ENCODE measurements at regions not wholly inside any gene's neighbourhood (a gene's known extent, or its start where the extent isn't known, plus 50 kb on each side); places are given as distances from the start of the nearest gene placed in this dataset.
"Not testable (repeated sequence)": the region's sequence is repeated elsewhere in the genome, so short reads cannot be mapped to it uniquely, and the experiment has no call there.

DNA sequence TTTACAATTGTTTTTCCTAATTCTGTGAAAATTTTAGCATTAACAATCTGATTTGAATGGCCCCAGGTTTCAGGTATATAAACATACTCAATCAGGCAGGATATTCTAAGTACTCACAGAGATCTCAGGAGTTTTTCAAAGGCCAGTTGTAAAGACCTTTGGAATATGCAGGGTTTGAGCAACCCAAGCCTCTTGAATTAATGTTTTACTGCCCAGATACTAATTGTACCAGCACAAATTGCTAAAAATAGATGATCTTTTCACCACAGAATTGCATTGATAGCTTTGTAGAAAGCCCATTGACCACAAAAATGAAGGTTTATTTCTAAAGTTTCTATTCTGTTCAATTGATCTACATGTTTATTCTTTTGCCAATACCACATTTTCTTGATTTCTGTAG is 186.5 kb downstream of the OSTF1 start:
- no peak for DNase-seq (ENCODE audit: low read depth, low spot score)

DNA sequence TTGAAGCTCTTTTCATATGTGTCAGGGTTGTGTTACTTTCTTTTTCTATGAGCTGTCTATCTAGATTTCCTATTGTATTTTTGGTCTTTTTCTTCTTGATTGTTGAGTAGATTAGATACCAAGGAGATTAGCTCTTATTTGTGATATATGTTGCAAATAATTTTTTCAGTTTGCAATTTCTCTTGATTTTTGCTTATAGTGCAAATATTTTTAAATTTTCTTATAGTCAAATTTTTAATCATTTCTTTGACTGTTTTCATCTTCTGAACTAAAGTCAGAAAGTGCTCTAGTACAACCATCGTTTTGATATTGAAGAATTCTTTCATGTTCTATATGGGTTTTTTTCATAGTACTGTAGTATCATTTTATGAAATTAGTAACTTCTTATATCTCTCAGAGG is 193.7 kb downstream of the OSTF1 start:
- DNase-seq (ENCODE audit: low read depth, low spot score): no peak

DNA sequence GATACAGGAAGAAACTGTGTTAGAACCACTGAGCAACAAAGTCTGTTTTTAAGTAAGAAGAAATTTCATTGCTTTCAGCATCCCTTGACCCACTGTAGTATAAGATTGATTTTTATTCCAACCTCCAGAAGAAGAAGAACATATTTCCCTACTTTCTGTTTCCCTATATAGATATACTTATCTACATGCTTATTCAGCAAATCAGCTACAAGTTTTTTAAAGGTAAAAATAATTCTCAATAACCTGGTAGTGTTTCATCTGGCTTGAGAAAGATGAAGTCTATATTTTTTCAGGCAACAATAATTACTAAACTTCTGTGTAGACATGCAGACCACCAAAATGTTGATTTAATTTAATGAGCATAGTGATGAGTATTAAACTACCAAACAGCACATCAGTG is 201.0 kb downstream of the OSTF1 start:
- DNase-seq (ENCODE audit: low read depth, low spot score): no peak

DNA sequence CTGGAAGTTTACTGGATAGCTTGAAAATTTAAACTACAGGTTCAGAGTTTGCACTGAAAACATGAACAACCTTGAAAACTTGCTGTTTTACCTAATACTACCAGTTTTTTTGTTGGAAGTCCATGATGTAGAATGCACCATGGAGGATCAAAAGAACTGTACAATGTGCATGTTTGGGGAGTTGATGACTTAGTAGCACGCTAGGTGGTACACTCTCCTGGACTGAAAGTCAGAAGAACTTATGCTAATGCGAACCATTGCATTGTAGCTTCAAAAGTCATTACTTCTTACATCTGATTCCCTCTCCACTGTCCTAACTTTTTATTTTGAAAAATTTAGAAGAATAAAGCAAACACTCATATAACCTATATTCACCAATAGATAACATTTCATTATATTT is 211.0 kb downstream of the OSTF1 start:
- no peak for DNase-seq (ENCODE audit: low read depth, low spot score)

DNA sequence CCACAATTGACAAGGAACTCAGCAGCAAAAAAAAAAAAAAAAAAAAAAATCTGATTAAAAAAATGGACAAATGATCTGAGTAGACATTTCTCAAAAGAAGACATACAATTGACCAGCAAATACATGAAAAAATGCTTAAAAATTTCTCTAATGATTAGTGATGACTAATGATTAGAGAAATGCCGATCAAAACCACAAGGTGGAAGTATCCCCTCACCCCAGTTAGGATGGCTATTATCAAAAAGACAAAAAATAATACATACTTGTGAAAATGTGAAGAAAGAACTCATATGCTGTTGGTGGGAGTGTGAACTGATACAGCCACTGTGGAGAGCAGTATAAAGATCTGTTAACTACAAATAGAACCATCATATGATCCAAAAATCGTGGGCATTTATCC is 245.3 kb downstream of the OSTF1 start:
- no peak for DNase-seq (ENCODE audit: low read depth, low spot score)

DNA sequence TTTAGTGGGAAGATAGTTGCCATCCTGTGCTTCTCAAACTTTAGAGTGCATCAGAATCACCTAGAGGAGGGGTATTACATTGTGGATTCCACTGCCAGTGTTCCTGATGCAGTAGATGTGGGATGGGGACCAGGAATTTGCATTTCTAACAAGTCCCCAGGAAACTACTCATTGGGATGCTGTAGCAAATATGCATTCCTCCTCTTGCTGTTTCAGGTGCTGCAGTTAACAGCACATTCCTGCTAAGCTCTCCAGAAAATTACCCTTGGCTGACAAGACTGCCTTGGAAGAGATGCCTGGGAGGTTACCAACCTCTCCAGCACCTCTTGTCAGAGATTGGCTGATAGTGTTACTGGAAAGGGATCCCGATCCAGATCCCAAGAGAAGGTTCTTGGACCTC is 270.5 kb downstream of the OSTF1 start:
- no peak for DNase-seq (ENCODE audit: low read depth, low spot score)

DNA sequence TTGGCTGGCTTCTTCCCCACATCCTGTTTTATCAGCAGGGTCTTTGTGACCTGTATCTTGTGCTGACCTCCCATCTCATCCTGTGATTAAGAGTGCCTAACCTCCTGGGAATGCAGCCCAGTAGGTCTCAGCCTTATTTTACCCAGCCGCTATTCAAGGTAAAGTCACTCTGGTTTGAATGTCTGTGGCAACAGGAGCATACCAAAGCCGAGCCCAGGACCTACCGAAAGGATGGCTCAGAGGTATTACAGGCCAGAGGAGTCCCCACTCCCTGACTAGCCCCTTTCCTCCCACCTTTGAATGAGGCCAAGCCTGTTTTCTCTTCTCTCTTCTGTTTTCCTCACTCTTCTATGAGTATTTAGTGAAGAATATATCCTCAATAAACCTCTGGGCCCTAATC is 271.3 kb downstream of the OSTF1 start:
- DNase-seq (ENCODE audit: low read depth, low spot score): no peak

DNA sequence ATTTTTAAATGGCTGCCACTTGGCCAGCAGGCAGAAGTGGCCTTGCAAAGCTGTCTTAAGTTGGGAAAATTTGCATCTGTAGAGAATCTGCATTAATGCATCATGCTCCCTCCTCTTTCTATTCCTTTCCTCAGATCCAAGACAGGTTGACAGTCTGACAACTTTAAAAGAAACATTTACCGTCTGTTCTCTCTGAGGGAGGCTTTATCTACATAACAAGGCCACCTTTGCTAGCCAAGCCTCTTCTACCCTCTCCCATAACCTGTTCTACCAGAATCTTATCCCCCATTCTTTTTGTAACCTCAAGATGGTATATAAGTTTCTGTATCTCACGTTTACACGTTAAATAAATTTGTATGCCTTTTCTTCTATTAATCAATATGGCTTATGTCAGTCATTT is 271.9 kb downstream of the OSTF1 start:
- no peak for DNase-seq (ENCODE audit: low read depth, low spot score)

DNA sequence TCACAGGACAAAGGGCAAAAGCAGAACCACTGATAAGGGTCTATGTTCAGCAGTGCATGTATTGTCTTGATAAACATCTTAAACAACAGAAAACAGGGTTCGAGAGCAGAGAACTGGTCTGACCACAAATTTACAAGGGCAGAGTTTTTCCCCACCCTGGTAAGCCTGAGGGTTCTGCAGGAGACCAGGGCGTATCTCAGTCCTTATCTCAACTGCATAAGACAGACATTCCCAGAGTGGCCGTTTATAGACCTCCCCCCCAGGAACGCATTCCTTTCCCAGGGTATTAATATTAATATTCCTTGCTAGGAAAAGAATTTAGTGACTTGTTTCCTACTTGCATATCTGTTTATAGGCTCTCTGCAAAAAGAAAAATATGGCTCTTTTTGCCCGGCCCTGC is 274.1 kb downstream of the OSTF1 start:
- DNase-seq (ENCODE audit: low read depth, low spot score): not testable (repeated sequence)

DNA sequence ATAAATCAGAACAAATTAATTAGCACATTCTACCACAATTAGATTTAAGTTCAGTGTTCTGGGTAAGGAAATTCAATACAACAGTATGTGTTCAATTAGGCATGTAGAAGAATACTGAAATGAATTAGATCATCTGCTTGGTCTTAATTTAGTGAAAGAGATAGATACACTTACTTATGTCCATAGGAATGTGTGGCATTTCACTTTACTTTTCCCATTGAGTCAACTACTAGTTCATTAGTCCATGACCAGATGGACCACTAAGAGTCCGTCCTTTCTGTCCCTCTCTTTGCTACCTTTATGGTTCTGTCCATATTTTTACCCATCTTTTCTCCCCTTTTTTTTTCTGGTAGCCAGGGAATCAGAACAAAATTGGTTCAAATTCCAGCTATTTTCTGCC is 276.9 kb downstream of the OSTF1 start:
- DNase-seq (ENCODE audit: low read depth, low spot score): no peak

DNA sequence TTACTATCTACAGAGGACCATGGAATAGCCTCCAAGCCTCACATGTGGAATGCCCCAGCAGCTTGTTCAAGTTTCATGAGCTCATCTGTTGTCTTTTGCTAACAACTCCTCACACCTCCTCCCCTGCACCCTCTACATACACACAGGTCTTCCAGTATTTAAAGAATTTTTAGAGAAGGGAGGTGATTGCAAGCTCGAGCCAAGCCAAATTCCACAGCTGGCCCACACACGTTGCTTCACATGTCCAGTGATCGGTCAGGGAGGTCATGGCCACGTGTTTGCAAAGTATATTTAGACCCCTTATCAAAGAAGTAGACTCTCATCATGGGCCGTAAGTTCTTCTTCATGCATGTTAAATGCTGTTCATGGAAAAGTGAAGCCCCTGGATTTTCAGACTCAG is 281.7 kb downstream of the OSTF1 start:
- DNase-seq (ENCODE audit: low read depth, low spot score): no peak

DNA sequence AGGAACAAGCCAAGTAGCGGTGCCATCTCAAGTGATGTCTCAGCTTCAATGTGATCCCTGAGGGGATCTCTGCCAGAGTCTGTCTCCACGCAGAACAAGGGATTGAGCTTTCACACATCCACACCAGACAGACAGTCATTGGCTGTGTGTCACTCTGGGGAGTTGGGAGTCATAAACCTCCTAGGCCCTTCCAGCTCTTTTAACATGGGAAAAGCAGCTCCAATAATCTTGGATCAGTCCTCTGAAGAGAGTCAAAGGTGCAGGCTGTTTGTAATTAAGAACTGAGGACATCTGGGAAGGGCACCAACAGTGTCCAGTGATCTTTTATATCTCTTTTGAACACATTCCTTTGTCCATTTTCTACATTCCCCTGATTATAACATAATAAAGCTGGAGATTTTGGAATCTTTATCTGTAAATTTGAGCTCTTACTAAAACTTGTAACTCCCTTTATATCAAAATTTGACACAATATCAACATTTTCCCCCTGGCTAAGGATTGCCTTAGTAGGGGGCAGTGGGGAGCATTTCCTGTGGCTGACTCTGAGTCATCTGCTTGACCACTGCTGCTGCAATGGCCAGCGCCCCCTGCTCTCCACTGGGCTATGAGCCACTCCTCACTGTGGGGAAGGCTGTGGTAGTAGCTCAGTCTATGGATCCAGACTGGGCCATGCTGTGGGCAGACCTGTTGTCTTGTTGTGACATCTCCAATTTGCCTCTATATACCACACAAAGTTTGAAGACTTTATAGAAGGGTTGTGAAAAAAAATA is 284.4 kb downstream of the OSTF1 start:
- DNase-seq (ENCODE audit: low read depth, low spot score): no peak

DNA sequence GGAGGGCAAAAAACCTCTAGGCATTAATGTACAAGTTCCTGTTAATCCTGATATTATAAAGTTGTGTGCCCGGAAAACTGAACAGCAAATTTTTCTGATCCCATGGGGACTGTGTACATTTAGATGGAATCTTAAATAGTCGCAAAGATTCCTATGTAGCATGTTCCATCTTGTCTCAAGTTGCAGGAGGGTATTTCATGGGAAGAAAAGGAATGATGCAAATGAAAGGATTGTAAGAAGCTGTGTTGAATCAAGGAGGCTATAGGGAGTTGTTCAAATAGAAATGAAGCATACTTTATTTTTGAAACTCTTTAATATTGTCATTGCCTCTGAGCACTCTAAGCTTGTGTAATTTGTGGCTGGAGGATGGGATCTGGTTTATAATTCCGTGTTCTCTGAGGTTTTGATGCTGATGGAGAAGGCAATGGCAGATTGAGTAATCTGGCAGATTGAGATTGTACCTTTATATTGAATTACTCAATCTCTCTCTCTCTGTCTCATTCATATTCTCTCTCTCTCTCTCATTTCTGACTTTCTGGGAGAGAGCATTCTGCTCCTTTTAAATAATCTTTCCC is 288.5 kb downstream of the OSTF1 start:
- DNase-seq (ENCODE audit: low read depth, low spot score): no peak

DNA sequence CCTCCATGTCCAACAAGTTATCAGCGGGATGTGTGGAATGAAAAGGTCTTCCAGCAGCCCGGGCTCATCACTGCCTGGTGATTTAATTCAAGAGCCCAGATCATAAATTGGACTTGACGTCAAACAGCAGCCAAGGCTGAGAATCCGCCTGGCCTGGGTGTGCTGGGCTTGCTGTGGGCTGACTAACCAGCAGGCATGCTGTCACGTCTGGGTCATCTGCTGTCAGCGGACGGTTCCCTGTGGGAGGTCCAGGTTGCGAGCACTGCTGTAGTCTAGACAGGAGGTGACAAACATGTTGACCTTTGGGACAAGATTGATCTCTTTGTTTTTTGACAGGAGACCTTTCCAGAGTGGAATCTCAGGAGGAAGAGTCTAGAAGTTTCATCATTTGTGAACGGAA is 289.7 kb downstream of the OSTF1 start:
- no peak for DNase-seq (ENCODE audit: low read depth, low spot score)

DNA sequence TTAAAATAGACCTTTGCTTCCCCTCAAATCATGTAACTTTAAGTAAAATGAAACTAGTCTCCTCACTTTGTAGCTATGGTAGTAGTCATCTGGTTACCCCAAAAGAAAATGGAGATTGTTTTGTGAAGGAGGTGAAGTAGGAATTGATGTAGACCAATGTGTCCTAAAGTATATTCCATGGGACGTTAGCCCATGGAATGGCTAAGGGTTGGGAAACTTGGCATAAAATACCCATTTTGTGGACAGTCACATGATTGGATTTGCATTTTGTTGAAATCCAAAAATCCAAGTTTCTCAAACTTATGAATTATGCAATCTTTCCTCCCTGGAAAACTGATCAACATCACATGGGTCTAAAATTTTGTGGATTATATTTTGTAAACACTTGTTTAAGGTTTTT is 290.6 kb downstream of the OSTF1 start:
- DNase-seq (ENCODE audit: low read depth, low spot score): no peak

DNA sequence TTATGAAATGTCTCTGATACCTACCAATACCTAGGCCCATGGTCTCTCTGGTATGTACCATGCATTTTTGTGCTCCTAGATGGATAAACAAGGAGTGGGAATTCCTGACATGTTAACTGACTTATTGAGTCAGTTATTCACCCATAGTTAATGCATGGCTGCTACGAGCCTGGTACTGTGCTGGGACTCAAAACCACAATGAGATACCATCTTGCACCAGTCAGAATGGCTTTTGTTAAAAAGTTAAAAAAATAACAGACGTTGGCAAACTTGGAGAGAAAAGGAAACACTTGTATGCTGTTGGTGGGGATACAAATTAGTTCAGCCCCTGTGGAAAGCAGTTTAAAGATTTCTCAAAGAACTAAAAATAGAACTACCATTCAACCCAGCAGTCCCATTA is 293.8 kb downstream of the OSTF1 start:
- DNase-seq (ENCODE audit: low read depth, low spot score): no peak

DNA sequence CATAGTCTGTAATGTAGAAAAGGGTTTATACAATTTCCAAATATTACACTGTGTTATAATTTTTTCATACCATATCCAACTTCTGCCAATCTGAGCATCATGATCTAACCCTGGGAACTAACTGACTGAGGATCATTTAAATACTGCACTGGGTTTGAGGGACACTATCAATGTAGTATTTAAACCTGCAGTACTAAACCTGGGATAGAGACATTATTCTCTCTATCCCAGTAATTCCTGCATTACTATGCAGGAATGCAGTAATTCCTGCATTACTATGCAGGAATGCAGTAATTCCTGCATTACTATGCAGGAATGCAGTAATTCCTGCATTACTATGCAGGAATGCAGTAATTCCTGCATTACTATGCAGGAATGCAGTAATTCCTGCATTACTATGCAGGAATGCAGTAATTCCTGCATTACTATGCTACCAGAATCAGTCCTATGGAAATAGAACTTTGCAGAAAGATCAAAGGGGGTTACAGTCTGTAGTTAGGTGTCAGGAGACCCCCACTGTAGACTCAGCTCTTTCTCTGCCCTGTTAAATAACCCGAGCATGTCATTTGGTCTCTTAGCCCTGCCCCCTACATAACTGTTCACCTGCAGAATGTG is 295.2 kb downstream of the OSTF1 start:
- not testable (repeated sequence) for DNase-seq (ENCODE audit: low read depth, low spot score)

DNA sequence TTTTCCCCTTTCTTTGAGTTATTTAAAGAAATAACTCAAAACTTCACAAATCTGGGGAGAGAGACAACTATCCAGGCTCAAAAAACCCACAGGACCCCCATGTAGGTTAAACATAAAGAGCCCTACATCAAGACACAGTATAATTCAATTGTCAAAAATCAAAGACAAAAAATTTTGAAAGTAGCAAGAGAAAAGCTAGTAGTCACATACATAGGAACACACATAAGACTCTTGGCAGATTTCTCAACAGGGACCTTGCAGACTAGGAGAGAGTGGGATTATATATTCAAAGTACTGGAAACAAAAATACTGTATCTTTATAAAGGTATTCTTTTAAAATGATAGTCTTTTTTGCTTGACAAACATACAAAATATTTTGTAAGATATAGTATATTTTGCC is 296.9 kb downstream of the OSTF1 start:
- no peak for DNase-seq (ENCODE audit: low read depth, low spot score)

DNA sequence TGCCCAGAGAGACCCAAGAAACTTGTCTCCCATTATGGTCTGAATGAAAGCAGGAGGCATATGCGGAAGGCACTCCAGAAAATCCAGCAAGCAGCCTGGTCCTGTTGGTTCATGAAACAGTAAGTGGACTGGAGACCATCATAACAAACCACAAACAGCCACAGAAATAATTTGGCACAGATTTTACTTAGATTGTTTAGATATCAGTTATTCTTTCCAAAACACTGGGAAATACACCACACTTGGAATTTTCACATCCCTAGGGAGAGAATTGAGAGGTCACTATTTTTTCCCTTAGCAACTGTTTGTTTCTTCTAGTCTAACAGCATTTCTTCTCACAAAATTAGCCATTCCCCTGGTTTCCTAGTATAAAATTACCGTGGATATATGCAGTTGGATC is 300.8 kb downstream of the OSTF1 start:
- DNase-seq (ENCODE audit: low read depth, low spot score): no peak

DNA sequence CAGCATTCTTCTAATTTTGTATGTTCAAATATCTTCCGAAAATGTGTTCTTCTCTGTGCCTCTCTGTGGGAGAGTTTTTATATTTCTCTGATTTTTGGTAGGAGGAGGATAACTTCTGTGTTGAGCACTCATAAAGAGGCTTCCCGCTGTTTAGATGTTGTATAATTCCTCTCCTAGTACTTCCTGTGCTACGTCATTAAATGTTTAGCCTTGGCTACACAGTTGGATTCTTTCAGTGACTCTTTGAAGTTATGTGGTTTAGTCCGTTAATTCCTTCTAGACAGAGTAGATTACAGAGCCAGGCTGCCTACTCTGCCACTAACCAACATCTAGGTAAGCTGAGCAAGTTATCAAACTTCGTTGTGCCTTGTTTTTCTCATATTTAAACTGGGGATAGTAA is 302.6 kb downstream of the OSTF1 start:
- DNase-seq (ENCODE audit: low read depth, low spot score): no peak

DNA sequence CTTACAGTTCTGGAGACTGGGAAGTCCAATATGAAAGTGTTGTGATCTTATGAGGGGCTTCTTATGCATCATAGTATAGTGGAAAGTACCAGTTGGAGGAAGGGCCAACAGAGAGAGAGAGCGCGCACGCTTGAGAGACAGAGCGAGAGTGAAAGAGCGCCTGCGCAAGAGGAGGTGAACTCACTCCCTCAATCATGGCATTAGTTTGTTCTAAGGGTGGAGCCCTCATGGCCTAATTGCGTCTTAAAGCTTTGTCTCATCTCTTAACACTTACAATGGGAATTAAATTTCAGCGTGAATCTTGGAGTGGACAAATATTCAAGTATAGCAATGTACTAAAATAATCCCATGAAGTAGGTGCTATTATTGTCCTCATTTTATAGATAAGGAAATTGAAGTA is 303.2 kb downstream of the OSTF1 start:
- DNase-seq (ENCODE audit: low read depth, low spot score): no peak

DNA sequence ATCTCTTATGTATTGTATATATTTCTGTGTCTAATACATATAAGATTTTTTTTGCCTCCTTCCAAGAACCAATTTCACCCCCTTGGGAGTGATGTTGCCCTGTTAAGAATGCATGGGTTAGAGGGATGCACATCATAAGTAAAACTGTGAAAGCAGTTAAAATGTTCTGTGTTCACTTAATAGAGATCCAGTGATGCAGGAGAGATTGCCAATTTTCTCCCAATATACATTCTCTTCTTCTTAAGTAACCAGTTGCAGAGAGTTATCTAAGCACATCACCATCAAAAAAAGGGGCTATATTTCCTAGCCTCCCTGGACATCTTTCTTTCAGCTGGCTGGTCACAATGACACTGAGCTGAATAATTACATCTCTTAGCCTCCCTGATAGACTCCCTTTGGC is 307.0 kb downstream of the OSTF1 start:
- no peak for DNase-seq (ENCODE audit: low read depth, low spot score)

DNA sequence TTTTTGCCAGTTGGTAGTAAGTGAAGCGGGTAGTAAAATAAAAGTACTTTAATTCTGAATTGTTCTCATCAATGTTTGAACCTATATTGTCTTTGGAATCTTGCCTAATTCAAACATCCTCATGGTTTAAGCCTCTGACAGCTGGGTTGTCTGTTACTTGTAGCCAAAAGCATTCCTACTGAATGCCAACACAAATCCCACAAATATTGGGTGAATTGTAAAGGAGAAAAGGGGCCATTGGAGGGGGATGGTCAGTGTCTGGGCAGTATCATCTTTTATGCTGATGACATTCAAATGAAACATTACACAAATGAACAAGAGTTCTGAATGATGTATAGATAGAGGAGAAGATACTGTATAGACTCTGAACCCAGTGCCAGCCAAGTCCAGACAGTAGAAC is 309.5 kb downstream of the OSTF1 start:
- no peak for DNase-seq (ENCODE audit: low read depth, low spot score)

Measured in pulmonary artery endothelial cell (primary cell).